ENCODE measurements at regions not wholly inside any gene's neighbourhood (a gene's known extent, or its start where the extent isn't known, plus 50 kb on each side); places are given as distances from the start of the nearest gene placed in this dataset.

DNA sequence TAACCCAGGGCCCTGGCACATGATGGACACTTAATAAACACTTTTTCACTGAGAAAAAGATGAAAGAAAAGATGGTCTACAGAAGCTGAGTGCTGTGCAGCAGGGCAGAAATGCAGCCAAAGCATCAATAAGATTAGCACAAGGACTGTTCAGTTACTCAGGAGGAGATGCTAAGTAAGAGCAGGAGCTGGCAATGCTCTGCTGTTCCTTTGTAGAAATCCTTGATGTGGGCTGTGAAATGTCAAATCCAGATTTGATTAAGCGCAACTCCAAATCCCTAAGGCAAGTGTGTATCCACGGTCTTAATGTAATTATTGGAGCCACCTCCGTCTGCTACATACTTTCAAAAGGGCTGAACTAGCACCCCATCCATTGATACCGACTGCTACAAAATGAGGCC is 151.8 kb upstream of the BTG1 start:
- no peak for ATAC-seq

GRCh38 chr12:92295523-92295922 is 149.9 kb upstream of the BTG1 start:
- ATAC-seq = no peak

- no peak for ATAC-seq
Measured at GRCh38 chr12:92294676-92295440, 149.2 kb upstream of the BTG1 start.

DNA sequence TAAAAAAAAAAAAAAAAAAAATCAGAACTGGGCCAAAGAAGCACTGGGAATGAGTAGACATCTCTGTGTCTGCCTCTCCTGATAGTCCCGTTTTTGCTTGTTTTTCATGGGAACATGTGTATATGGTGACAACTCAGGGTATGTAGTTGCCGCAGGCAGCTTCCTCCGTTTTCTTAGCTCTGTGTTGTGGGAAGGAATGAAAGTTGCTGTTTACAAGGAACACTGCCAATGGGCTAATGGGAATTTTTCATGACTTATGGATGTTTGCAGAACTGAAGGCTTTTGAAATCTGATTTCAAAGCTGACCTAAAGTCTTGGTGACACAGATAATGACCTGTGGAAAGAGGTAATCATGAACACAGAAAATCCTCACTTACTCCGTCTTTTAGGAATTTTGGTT is 146.4 kb upstream of the BTG1 start:
- no peak for ATAC-seq

DNA sequence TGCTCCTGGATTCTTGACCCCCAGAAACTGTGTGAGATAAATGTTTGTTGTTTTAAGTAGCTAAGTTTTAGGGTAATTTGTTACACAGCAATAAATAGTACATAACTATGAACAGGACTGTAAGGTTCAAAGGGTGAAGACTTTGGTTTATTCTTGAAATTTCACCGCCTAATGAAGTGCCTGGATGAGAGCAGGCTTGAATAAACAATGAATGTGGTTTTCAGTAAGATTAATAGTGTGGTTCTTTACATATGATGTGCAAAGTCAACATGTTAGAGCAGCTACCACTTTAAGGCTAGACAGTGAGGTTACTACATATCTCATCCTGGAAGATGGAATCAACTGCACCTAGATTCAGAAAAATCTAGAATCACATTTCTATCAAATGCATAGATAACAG is 145.2 kb upstream of the BTG1 start:
- ATAC-seq = no peak

DNA sequence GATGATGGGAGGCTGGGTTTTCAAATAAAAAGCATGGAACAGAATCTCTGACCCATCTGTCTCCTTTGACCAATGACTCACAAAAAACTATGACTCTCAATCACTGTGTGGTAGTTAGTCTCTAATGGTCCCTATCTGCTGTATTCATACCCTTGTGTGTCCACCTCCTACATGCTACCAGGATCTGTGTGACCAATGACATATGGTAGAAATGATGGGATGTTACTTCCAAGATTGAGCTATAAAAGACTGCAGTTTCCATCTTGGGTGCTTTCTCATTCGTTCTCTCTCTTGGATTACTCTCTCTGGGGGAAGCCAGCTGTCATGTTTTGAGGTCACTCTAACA is 144.7 kb upstream of the BTG1 start:
- no peak for ATAC-seq

DNA sequence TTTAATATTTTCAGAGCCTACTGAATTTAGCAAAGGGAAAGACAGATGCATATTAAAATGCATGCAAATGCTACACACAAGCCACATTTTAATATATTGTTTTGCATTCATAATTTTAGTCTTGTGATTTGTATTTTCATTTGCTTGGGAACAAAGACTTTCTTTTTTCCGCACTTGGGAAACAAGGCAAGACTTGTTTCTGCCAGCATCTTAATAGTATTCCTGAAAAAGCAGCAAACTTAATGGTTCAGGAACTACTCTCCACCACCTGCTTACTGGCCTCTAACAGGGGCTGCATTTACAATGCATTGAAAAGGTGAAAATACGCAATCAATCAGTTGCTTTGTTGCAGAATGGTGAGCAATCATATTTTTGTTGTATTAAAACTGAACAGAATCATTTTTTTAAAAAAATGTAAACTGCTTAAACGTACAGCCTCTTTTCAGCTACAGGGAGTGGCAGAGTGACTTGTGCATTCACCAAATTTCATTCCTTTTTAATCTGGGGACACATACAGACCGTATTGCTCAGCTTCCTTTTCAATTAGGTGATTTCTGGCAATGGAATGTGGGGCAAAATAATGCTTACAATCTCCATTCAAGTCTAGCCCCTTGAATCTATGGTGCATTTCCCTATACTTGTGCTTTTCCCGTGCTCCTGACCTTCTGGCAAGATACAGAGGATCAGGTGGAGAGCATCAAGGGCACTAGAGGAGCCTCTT is 144.1 kb upstream of the BTG1 start:
- no peak for ATAC-seq

DNA sequence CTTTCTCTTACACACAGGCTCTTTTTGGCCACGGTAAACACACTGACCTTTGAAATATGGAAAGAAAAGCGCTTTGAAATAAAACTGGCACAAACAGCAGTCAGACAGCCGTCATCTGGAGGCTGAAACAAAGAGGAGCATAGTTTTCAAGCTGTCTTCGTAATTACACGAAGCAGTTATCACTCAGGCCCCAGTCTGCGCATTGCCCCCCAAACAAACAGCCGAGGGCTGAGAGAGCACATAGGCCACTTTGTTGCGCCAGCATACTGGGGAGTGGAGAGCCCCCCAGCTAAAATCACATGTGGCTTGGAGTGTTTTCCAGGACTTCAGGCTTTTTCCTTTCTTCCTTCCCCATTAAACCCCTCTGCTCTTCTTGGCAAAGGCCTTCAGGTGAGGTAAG is 142.9 kb upstream of the BTG1 start:
- no peak for ATAC-seq

DNA sequence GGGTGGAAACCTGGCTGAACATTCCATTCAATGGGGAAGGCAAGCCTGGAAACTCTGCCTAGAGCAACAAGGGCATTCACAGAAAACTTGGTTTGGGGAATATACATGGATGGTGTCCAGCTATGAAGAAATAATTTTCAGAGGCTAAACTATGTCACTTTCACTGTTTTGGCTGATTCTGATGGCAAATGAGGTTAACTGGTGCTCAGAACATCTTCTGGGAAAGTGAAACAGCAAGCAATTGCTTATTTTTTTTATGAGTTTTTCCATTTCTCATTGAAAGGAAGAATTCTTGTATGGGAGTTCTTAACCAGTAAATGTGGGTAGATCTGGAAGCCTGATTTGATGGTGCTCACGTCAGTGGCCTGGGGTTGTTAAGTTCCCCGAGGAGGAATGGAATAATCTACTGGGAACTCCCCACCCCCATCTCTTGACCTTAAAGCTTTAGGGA is 132.8 kb upstream of the BTG1 start:
- ATAC-seq = no peak

- no peak for ATAC-seq
Measured at GRCh38 chr12:92277795-92278194, 132.1 kb upstream of the BTG1 start.

GRCh38 chr12:92276276-92276675 is 130.6 kb upstream of the BTG1 start:
- ATAC-seq = no peak

DNA sequence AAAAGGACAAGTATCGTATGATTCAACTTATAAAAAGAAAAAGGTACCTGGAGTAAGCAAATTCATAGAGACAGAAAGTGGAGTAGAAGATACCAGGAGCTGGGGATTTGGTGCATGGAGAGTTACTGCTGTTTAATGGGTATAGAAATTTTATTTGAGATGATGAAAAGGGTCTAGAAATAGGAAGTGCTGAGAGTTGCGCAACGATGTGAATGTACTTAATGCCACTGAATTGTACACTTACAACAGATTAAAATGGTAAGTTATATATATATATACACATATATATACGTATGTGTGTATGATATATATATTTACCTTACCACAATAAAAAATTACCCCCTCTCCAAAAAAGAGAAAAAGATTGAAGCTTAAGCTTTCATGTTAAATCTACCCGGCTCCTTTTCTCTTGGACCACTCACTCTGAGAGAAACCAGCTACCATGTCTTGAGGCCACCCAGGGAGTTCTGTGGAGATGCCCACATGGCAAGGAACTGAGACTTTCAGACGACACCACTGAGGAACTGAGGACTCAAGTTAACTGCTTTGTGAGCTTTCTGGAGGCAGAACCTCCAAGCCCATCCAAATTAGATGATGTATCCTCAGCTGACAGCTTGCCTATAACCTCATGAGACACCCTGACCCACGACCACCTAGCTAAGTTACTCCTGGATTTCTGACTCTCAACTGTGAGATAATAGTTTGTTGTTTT is 130.0 kb upstream of the BTG1 start:
- ATAC-seq = no peak

- ATAC-seq = no peak
Measured at GRCh38 chr12:92273076-92273475, 127.4 kb upstream of the BTG1 start.

DNA sequence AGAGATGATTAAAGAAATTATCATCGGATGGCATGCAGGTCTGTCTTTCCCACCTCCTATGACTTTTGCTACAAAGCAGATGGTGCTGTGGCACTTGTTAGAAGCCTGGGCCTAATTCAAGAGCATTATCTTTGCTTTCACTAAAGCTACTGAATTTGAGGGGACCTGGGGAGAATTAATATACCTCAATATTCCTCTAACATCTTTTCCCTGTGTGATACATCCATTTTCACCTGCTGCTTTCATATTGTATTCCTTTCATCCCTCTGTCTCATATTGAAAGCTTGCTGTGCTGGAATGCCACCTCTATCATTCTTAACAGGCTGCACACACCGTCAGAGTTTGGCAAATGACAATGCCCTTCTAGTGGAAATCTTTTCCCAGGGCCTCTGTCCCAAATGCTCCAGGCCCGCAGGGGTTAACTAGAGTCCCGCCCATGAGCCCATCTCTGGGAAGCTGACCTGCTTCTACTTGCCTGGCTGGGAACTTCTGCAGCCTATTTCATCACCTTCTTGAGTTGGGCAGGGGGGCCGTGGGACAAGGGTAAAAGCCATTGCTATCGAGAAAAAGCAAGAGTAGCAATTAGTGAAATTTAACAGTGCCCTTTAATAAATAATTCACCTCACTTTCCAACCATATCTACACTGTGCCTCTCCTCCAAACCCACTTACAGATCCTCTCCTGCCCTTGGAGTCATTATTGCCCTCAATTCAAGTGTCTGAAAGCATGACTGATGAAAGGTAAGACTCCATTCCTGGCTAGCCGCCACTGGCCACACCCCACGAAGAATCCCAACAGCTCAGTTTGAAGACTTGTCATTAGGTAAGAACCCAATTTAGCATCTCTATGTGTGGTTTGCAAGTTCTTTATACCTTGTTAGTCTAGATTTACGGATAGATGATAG is 126.7 kb upstream of the BTG1 start:
- ATAC-seq = no peak

GRCh38 chr12:92271341-92271740 is 125.7 kb upstream of the BTG1 start:
- no peak for ATAC-seq

GRCh38 chr12:92270521-92270920 is 124.9 kb upstream of the BTG1 start:
- ATAC-seq = no peak

- ATAC-seq = no peak
Measured at GRCh38 chr12:92268946-92269345, 123.3 kb upstream of the BTG1 start.

DNA sequence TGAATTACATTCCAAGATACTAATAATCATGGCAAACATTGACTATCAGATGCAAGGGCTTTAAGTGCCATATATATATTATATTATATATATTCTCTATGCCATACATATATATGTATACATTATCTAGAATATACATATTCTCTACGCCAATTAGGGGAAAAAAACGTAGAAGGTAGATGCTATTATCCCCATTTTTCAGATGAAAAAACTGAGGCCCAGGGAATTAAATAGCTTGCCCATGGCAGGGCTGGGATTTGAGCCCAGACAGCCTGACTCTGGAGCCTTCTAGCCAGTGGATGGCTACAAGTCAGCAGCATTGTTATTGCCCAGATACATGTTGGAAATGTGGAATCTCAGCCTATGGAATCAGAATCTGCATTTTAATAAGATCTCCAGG is 116.0 kb upstream of the BTG1 start:
- ATAC-seq = no peak

- ATAC-seq = no peak
Measured at GRCh38 chr12:92261071-92261470, 115.4 kb upstream of the BTG1 start.

- no peak for ATAC-seq
Measured at GRCh38 chr12:92259696-92260251, 114.1 kb upstream of the BTG1 start.

GRCh38 chr12:92259291-92259690 is 113.6 kb upstream of the BTG1 start:
- ATAC-seq = no peak

DNA sequence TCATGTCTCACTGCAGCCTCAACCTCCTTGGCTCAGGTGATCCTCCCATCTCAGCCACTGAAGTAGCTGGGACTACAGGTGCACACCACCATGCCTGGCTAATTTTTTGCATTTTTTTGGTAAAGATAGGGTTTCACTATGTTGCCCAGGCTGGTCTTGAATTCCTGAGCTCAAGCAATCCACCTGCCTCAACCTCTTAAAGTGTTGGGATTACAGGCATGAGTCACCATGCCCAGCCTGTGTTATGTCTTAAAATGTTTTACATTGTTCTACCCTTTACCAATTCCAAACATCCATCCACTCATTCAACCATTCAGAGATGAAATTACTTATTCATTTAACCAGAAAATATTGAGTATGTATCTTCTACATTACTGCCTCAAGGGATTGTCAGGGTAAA is 111.6 kb upstream of the BTG1 start:
- ATAC-seq = no peak

DNA sequence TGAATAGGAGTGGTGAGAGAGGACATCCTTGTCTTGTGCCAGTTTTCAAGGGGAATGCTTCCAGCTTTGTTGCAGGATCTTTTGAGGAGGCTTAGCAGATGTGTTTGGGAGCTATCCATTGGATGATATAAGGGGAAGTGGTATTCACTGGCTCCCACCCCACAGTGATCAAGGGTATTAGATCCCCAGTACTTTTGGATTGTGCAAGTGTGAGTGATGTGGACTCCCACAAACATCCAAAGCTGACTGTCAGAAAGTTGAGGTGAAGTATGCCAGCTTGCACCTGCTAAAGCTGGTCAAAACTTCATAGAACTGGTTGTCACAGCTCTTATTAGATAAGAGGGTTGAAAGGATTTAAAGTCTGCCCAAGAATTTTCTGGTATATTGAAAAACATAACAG is 110.1 kb upstream of the BTG1 start:
- ATAC-seq = no peak
